Activated naive CD8-positive, alpha-beta T cell treated with anti-CD3 and anti-CD28 coated beads, Interleukin-2, amount 50 U/mL, for 24 hours (primary cell): ENCODE measurements at regions not wholly inside any gene's neighbourhood (a gene's known extent, or its start where the extent isn't known, plus 50 kb on each side); places are given as distances from the start of the nearest gene placed in this dataset.

ENCODE experiments used
- ATAC-seq: fragments of 150-1000 bp; cut with Tn5 transposase; one replicate; pipeline ENCODE4 v1.10.0; 2021
- DNase-seq: peaks from one replicate; pipeline ENCODE4 v3.0.0; 2021
- H3K27ac Mint-ChIP-seq: one replicate; pipeline ENCODE4 v1.8.0; 2021; ENCODE audit warnings: mild to moderate bottlenecking, mixed read lengths
- H3K27me3 Mint-ChIP-seq: one replicate; pipeline ENCODE4 v1.8.0; 2021; ENCODE audit warnings: mixed read lengths
- H3K36me3 Mint-ChIP-seq: one replicate; pipeline ENCODE4 v1.8.0; 2021; ENCODE audit warnings: low read depth, mixed read lengths
- H3K4me1 Mint-ChIP-seq: one replicate; pipeline ENCODE4 v1.8.0; 2021; ENCODE audit warnings: mixed read lengths
- H3K4me3 Mint-ChIP-seq: one replicate; pipeline ENCODE4 v1.8.0; 2021; ENCODE audit warnings: mild to moderate bottlenecking, moderate library complexity, mixed read lengths
- H3K9me3 Mint-ChIP-seq: one replicate; pipeline ENCODE4 v1.8.0; 2021; ENCODE audit warnings: mixed read lengths

DNA sequence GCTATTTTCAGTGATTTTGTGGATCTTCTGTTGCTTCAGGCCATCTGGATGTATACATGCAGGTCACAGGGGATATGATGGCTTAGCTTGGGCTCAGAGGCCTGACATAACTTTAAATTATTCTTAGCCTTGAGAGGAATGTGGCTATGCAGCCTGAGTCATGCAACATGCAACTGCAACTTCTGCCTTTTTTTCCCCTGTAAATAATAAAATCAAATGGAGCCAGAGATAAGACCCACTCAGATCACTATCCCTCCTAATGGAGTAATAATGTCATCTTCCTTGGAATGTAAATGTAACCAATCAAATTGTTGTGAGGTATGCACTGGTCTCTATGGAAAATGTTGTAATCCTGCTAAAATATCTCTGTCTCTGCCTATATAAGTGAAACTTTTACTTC is 54.9 kb downstream of the MAGEB17 start:
- H3K4me3 Mint-ChIP-seq: no peak overlapping the region
- no peak overlapping the region for H3K27ac Mint-ChIP-seq
- H3K36me3 Mint-ChIP-seq: no peaks in the 10 kb centered on the region
- no peak for ATAC-seq
- DNase-seq: no peak
- H3K9me3 Mint-ChIP-seq: peaks cover 13% of the 10 kb centered on the region
- no peaks in the 10 kb centered on the region for H3K27me3 Mint-ChIP-seq
- no peaks in the 10 kb centered on the region for H3K4me1 Mint-ChIP-seq

- H3K36me3 Mint-ChIP-seq: no peaks in the 10 kb centered on the region
- DNase-seq (no peak), ATAC-seq (no peak)
- no peak overlapping the region for H3K4me3 Mint-ChIP-seq
- peaks cover 13% of the 10 kb centered on the region for H3K9me3 Mint-ChIP-seq
- no peaks in the 10 kb centered on the region for H3K27me3 Mint-ChIP-seq
- no peak overlapping the region for H3K27ac Mint-ChIP-seq
- H3K4me1 Mint-ChIP-seq: no peaks in the 10 kb centered on the region
Observed at GRCh38 chrX:16223385-16223784, 56.1 kb downstream of the MAGEB17 start.

GRCh38 chrX:16239211-16239610 is 71.9 kb downstream of the MAGEB17 start:
- no peak for DNase-seq
- ATAC-seq: no peak
- H3K27ac Mint-ChIP-seq: no peak overlapping the region
- no peaks in the 10 kb centered on the region for H3K9me3 Mint-ChIP-seq
- no peak overlapping the region for H3K4me3 Mint-ChIP-seq
- no peaks in the 10 kb centered on the region for H3K4me1 Mint-ChIP-seq
- no peaks in the 10 kb centered on the region for H3K36me3 Mint-ChIP-seq
- H3K27me3 Mint-ChIP-seq: no peaks in the 10 kb centered on the region

GRCh38 chrX:16240231-16240905 is 73.1 kb downstream of the MAGEB17 start:
- no peaks in the 10 kb centered on the region for H3K36me3 Mint-ChIP-seq
- no peaks in the 10 kb centered on the region for H3K9me3 Mint-ChIP-seq
- no peak for DNase-seq
- H3K4me3 Mint-ChIP-seq: no peak overlapping the region
- H3K4me1 Mint-ChIP-seq: no peaks in the 10 kb centered on the region
- no peaks in the 10 kb centered on the region for H3K27me3 Mint-ChIP-seq
- H3K27ac Mint-ChIP-seq: no peak overlapping the region
- ATAC-seq: no peak

DNA sequence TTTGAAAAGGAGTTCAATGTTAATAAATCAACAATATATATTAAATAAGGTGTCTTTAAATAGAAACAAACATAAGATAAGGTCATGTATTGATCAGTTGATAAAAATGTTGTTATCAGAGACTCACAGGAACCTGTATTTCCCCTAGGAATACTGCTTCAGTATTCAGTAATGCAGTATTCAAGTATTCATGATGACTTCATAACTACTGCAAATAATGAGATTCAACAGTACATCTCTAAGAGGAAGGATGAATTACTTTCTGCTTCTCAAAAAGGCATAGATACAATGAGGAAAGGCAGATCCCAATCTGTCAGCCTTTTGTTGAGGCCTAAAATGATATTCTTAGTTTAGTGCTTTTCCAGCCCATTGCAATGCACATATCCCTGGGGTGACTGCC is 73.7 kb downstream of the MAGEB17 start:
- Mint-ChIP-seq H3K27ac (no peak overlapping the region), H3K36me3 (no peaks in the 10 kb centered on the region), H3K4me1 (no peaks in the 10 kb centered on the region), H3K9me3 (no peaks in the 10 kb centered on the region), H3K4me3 (no peak overlapping the region), H3K27me3 (peaks cover under 1% of the 10 kb centered on the region)
- no peak for DNase-seq
- ATAC-seq: no peak

DNA sequence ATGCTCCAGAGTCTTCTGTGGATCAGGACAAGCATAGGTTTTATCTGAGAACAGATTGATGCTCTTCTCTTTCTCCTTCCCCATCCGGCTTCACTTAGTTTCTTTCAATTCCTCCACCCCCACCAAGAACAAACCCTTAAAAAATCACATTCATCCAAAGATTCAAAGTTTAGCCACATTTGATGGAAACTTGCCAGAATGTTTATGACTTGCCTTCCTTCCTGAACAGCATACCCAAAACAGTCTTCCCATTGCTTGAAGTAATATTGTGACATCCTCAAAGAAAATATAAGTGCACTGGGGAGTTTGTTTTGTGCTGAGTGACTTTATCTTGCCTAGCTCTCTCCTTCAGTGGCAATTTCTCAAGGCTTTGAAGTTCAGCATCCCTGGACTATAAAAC is 83.0 kb downstream of the MAGEB17 start:
- Mint-ChIP-seq H3K27me3 (peaks cover 4% of the 10 kb centered on the region), H3K9me3 (no peaks in the 10 kb centered on the region), H3K36me3 (no peaks in the 10 kb centered on the region), H3K4me1 (no peaks in the 10 kb centered on the region), H3K4me3 (no peak overlapping the region), H3K27ac (no peak overlapping the region)
- no peak for ATAC-seq
- no peak for DNase-seq

GRCh38 chrX:16251782-16252181 is 84.5 kb downstream of the MAGEB17 start:
- ATAC-seq (no peak), DNase-seq (no peak)
- Mint-ChIP-seq H3K9me3 (no peaks in the 10 kb centered on the region), H3K27ac (no peak overlapping the region), H3K4me1 (no peaks in the 10 kb centered on the region), H3K36me3 (no peaks in the 10 kb centered on the region), H3K27me3 (peaks cover 2% of the 10 kb centered on the region), H3K4me3 (no peak overlapping the region)

GRCh38 chrX:16258882-16259281 is 91.6 kb downstream of the MAGEB17 start:
- Mint-ChIP-seq H3K27me3 (peaks cover 6% of the 10 kb centered on the region), H3K4me1 (no peaks in the 10 kb centered on the region), H3K27ac (no peak overlapping the region), H3K9me3 (no peaks in the 10 kb centered on the region), H3K36me3 (no peaks in the 10 kb centered on the region), H3K4me3 (no peak overlapping the region)
- ATAC-seq (no peak), DNase-seq (no peak)

DNA sequence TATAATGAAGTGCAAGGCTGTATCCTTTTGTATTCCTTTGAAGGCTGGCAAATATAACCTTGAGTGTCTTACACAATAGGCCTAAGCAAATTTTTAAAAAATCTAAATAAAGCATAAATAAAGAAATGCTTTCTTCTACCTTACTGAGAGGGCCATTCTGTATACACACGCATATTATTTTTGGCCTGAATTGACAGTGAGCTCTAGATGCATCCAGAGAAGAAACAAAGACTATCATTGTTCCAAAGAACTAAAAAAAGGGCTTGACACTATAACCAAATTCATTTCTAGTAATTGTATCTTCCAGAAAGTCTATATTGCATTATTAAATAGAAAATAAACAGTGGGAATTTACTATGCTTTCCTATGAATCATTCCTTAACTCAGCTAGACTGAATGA is 100.2 kb downstream of the MAGEB17 start:
- Mint-ChIP-seq H3K4me3 (no peak overlapping the region), H3K4me1 (no peaks in the 10 kb centered on the region), H3K27ac (no peak overlapping the region), H3K36me3 (no peaks in the 10 kb centered on the region), H3K9me3 (no peaks in the 10 kb centered on the region), H3K27me3 (no peaks in the 10 kb centered on the region)
- DNase-seq (no peak), ATAC-seq (no peak)

DNA sequence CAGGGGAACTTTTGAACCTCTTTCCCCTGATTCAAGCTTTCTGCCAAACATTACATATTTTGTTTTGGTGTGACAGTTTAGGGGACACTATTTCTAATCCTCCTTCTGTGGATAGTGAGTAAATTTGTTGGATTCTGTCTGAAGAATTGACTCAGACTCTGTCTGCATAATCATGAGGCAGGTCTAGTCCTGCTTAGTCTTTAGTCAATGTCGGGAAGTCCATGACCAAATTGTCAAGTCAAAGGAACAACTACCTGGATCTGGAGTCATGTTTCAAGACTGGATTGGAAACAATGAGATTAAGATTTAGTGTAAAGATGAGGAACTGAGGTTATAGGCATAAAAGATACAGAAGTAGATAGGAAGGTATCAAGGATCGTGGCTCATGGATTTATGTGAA is 100.9 kb downstream of the MAGEB17 start:
- no peak for DNase-seq
- no peak for ATAC-seq
- Mint-ChIP-seq H3K27me3 (no peaks in the 10 kb centered on the region), H3K4me1 (no peaks in the 10 kb centered on the region), H3K4me3 (no peak overlapping the region), H3K36me3 (no peaks in the 10 kb centered on the region), H3K27ac (no peak overlapping the region), H3K9me3 (no peaks in the 10 kb centered on the region)

GRCh38 chrX:16278927-16279326 is 111.6 kb downstream of the MAGEB17 start:
- Mint-ChIP-seq H3K4me1 (no peaks in the 10 kb centered on the region), H3K27me3 (peaks cover 5% of the 10 kb centered on the region), H3K9me3 (no peaks in the 10 kb centered on the region), H3K36me3 (no peaks in the 10 kb centered on the region), H3K4me3 (no peak overlapping the region), H3K27ac (no peak overlapping the region)
- ATAC-seq (no peak), DNase-seq (no peak)

DNA sequence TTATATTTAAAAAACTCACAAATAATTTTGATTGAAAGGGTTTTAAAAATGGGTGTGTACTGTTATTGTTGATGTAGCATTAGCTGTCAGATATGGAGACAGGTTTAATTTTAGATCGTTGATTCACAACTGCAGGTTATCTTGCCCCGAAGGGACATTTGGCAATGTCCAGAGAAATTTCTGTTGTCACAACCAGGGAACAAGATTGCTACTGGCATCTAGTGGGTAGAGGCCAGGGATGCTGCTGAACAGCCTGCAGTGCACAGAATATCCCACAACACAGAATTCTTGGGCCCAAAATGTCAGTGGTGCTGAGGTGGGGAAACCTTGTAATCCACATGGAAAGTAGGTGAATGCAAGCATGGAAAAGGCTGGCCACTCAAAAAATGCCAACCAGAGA is 114.9 kb downstream of the MAGEB17 start:
- H3K36me3 Mint-ChIP-seq: no peaks in the 10 kb centered on the region
- H3K27me3 Mint-ChIP-seq: peaks cover 1% of the 10 kb centered on the region
- H3K9me3 Mint-ChIP-seq: no peaks in the 10 kb centered on the region
- no peak overlapping the region for H3K4me3 Mint-ChIP-seq
- DNase-seq (no peak), ATAC-seq (no peak)
- H3K27ac Mint-ChIP-seq: no peak overlapping the region
- no peaks in the 10 kb centered on the region for H3K4me1 Mint-ChIP-seq

- Mint-ChIP-seq H3K4me1 (no peaks in the 10 kb centered on the region), H3K36me3 (no peaks in the 10 kb centered on the region), H3K9me3 (no peaks in the 10 kb centered on the region), H3K27me3 (peaks cover 1% of the 10 kb centered on the region), H3K27ac (no peak overlapping the region), H3K4me3 (no peak overlapping the region)
- ATAC-seq (no peak), DNase-seq (no peak)
Observed at GRCh38 chrX:16284842-16285241, 117.6 kb downstream of the MAGEB17 start.

- Mint-ChIP-seq H3K36me3 (no peaks in the 10 kb centered on the region), H3K9me3 (no peaks in the 10 kb centered on the region), H3K27me3 (no peaks in the 10 kb centered on the region), H3K4me3 (no peak overlapping the region), H3K4me1 (no peaks in the 10 kb centered on the region), H3K27ac (no peak overlapping the region)
- no peak for ATAC-seq
- DNase-seq: no peak
Observed at GRCh38 chrX:16290997-16291396, 123.7 kb downstream of the MAGEB17 start.

GRCh38 chrX:16300831-16301230 is 133.6 kb downstream of the MAGEB17 start:
- peaks cover 8% of the 10 kb centered on the region for H3K27me3 Mint-ChIP-seq
- ATAC-seq (no peak), DNase-seq (no peak)
- H3K4me1 Mint-ChIP-seq: no peaks in the 10 kb centered on the region
- no peak overlapping the region for H3K4me3 Mint-ChIP-seq
- H3K36me3 Mint-ChIP-seq: no peaks in the 10 kb centered on the region
- no peaks in the 10 kb centered on the region for H3K9me3 Mint-ChIP-seq
- no peak overlapping the region for H3K27ac Mint-ChIP-seq

DNA sequence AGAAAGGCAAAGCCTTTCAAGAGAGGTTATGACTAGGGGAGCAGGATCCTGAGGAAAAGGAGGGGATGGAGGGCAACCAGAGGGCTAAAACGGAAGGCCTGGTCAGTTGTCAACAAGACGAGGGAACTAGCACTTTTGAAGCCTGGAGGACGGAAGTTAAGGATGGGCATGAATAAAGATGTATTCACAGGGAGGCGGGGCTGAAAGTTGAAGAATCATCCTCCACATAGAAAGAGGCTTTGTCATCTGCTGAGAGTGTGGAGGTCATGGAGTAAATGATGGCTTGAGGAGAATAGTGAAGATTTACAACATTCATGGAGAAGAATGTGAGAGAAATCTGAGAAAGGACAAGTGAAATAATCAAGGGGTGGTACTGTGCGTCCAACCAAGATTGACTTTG is 137.5 kb downstream of the MAGEB17 start:
- DNase-seq: no peak
- H3K27ac Mint-ChIP-seq: no peak overlapping the region
- H3K4me3 Mint-ChIP-seq: no peak overlapping the region
- peaks cover 6% of the 10 kb centered on the region for H3K27me3 Mint-ChIP-seq
- H3K4me1 Mint-ChIP-seq: no peaks in the 10 kb centered on the region
- H3K9me3 Mint-ChIP-seq: no peaks in the 10 kb centered on the region
- no peak for ATAC-seq
- H3K36me3 Mint-ChIP-seq: no peaks in the 10 kb centered on the region
